Anterior cingulate cortex (tissue), 58 donors: ENCODE measurements at regions not wholly inside any gene's neighbourhood (a gene's known extent, or its start where the extent isn't known, plus 50 kb on each side); places are given as distances from the start of the nearest gene placed in this dataset.
"Not testable (repeated sequence)": the region's sequence is repeated elsewhere in the genome, so short reads cannot be mapped to it uniquely, and the experiment has no call there.

ENCODE experiments used
- DNase-seq, 58 donors: peaks; one replicate each; lab custom pipeline; 2025; lab: John Stamatoyannopoulos, UW

DNA sequence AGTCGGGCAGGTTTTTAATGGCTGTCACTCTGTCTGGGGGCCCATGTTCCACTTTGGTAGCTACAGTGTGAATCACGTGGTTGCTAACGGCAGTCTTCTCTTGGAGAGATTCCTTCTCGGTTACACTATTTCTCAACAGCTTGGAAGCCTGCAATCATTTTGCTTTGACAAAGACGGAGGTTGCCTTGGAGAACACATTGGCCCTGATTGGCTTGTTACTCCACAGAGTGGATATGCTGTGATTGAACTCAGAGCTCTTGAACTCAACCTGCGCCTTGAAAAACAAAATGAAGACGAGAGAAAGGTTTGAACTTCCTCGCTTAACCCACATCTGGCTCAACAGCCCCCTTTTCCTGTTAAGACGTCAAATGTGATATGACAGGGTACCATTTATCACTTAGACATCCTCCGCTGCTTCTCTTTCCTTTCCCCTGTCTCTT is 218.9 kb downstream of the MAF start:
- peak in 6 of 58 donors; percentile 2 to 28 (median 10) for DNase-seq

DNA sequence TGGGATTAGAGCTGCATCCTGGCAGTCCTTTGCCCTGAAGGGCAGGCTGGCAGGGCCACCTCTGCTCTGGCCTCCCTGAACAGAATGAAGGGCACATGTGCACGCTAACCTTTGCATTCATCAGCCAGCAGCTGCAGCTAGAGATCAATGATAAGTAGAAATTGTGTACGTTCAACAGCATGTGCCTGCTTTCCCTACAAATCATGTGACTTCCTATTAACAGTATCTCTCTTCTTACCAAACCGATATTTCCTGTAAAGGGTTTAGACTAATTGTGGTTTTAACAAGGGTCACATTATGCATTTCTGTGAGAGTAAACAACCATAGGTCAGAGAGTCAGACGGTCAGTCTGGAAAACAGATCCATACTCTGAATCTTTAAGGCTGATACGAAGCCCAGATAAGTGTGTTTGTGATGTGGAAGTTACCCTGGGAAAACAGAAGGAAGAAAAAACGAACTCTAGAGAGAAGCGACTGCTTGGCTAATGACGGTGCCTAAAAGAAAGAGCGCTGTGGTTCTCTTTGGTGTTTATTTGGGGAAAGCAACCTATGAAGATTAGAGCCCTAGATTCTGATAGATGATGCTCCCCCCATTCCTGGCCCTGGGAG is 219.4 kb downstream of the MAF start:
- DNase-seq, result no peak

DNA sequence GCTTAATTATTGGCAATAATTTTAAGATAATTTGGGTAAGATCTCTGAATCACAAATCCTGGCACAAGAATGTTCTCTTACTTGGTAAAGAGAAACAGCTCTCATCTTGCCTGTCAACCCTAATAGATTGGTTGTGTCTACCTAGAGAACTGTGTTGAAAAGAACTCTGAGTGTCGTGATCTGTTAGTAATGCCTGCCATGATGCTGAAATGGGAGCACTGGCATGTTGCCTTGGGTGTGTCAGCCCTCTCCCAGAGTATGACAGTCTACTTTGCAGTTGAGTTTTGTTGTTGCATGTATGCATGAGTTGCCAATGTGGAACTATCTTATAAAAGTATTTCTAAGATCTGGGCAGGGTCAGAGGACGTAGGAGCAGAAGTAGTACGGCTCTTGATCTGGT is 221.4 kb downstream of the MAF start:
- no peak for DNase-seq

DNA sequence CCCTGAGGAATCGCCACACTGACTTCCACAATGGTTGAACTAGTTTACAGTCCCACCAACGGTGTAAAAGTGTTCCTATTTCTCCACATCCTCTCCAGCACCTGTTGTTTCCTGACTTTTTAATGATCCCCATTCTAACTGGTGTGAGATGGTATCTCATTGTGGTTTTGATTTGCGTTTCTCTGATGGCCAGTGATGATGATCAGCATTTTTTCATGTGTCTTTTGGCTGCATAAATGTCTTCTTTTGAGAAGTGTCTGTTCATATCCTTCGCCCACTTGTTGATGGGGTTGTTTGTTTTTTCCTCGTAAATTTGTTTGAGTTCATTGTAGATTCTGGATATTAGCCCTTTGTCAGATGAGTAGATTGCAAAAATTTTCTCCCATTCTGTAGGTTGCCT is 223.5 kb downstream of the MAF start:
- DNase-seq, result not testable (repeated sequence)

DNA sequence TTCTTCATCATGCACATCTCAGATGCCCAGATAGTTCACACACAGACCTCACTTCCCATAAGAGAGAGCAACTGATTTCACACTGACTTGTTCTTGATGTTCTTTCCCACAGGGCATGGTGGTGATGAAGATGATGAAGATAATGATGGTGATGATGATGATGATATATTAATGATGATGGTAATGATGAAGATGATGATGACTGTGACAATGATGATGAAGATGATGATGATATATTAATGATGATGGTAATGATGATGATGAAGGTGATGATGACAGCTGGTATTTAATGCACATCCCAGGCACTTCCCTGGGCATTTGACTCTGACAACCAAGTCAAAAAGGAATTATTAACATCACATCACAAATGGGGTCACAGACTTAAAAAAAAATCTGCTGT is 225.2 kb downstream of the MAF start:
- no peak for DNase-seq

DNA sequence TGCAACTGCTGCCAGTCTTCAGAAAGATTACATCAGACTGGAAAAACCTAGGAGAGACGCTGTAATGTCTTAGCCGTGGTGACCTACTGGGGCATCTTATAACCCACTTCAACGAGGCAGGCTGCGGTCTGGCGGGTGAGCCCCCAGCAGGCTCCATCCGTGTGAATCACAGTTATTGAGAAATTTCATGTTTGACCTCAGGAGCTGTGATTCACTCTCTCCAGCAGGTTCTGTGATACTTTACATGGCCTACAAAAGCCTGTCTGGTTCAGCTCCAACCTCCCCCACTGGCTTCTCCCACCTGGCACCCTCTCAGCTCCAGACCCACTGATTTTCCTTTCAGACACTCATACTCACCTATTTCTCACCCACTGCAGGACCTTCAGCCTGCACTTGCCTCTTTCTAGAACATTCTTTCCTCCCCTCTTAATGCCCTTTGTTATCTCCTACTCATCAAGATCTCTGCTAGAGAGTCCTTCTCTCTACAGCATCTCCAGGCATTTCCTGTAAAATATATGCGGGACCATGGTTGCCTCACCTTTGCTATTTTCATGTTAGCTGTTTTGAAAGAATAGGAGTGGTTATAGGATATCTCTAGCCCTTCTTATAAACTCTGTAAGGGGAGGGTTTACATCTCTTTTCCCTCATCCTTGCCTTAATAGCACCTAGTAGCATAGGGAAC is 227.9 kb downstream of the MAF start:
- DNase-seq, result no peak

DNA sequence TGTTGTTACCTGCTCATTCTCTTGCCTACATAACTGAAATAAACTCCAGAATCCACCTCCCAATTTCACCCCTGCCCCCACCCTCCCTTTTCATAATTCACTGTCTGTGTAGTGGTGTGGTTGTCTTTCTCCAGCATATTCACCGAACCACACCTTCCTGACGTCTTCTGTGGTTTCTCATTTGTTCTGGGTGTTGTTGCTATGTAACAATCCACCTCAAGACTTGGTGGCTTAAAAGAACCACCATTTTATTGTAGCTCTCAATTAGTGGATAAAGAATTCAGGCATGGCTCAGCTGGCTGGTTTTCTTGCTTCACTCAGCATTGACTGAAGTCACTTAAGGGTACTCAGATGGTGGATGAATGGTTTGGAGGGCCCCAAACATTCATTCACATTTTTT is 229.8 kb downstream of the MAF start:
- DNase-seq, result no peak

DNA sequence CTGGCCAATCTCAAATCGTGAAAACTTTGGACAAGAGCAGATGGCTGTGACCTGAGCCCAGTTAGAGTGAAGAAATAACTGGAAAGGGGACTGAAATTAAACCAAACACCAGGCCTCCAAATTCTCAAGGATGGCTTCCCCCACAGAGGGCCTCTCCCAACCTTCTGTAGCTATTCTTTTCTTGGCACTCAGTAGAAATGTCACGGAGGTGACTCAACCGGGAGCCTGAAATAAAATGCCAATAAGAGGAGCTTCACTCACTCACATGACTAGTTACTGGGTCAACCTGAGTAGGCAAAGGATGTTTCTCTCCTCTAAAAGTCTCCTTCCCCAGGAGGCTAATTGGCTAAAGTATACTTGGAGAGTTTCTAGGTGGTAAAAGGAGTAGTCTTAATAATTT is 230.7 kb downstream of the MAF start:
- DNase-seq, result no peak

DNA sequence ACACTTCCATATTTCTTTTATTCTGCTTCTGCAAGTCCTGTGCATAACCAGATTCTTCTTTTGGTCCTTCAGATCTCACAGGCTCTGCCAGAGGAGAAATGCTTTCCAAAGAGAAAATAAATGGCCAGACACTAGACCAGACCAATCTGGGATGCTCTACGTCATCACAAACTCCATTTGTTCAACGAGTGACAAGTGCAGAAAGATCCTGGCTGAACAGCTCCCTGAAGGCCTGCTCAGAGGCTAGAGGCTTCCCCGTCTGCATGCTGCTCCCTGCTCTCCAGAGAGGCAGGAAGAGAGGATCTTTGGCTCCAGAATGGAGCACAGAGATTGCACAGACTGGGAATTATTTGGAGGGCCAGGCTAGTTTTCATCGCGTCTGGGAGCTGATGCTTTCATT is 232.7 kb downstream of the MAF start:
- no peak for DNase-seq

DNA sequence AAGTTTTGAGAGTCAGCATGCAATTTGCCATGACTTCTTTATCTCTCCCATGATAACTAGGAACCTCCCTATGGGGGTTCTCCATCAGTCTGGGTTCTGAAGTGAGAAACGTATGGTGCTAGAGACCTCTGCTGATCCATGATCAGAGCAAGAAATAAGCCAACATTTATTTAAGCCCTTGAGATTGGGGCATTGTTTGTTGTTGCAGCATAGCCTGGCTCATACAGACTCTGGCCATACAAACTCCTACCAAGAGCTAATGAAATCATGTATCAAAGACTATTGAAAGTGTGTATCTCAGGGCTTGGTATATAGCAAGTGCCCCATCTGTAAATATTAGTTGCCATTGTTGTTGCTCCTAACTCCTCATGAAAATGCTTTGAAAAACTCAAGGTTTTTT is 233.9 kb downstream of the MAF start:
- DNase-seq, result no peak

DNA sequence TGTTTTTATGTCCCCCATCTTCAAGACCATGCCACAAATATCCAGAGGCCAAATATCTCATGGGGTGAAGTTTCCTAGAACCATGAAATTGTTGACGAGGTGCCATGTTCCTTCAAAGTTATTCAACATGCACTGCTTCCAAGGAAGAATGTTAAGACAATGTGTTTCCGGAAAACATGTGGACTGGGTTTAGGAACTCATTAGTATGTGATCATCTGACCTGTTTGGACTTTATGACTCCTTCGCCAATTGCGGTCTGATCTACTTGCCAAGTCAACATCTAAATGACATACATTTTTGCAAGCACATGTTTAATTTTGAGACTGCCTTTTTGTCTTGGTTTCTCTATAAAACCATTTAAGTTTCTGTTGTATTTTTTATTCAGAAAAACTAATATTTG is 234.8 kb downstream of the MAF start:
- DNase-seq, result no peak

DNA sequence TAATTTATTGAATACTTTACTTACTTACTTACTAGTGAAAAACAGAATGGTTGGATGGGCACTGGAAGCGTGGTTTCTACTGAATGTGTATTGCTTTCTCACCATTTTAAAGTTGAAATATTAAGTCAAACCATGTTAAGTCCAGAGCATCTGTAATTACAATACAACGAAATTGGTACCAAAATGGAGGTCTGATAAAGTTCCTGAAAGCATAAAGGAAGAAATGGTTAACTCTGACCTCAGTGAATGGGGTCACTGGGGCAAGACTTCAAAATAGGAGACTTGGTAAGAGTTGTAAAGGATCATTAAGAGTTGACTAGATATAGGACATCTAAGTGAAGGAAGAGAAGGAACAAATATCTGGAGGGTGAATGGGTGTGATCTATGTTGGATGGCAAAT is 237.1 kb downstream of the MAF start:
- DNase-seq, result no peak

DNA sequence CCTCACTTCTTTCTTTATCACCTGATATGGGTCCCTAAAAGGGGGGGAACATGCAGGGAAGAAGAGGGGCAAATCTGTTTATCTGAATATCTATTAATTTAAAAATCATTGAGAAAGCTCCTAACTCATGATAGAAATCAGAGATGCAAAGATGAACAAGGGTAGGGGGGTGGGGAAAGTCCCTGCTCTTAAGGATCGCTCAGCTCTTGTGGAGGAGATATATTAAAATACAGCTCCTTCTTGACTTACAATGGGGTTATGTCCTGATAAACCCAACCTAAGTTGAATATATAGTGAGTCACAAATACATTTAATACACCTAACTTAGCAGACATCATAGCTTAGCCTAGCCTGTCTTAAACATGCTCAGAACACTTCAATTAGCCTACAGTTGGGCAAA is 237.5 kb downstream of the MAF start:
- DNase-seq, result no peak

DNA sequence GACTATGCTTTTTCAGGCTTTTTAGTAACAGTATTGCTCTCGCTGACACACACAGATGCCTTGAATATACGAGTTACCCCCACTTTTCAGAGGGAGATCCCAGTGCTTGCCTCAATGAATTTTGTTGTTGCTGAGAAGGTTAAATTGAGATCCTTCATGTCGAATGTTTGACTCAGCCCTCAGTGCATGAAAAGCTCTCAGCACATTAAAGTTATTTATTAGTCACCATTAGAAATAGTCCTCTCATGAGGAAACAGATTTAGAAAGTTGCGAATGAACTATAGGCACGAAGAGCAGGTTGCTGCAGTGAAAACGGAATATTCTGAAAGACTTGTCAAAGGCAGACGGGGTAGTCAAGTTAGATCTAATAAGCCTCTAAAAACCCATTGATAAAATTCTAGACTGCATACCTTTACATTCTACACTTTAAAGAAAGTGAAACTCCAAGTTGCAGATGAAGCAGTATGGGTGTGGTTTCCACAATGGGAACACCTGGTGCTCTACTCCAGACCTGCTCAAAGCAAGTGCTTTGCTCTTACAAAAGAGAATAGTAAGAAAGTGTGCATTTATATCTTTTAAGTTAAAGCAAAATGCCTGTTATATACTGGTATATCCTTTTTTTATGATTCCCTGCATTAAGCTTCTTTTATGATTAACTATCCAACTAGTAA is 238.1 kb downstream of the MAF start:
- no peak for DNase-seq

DNA sequence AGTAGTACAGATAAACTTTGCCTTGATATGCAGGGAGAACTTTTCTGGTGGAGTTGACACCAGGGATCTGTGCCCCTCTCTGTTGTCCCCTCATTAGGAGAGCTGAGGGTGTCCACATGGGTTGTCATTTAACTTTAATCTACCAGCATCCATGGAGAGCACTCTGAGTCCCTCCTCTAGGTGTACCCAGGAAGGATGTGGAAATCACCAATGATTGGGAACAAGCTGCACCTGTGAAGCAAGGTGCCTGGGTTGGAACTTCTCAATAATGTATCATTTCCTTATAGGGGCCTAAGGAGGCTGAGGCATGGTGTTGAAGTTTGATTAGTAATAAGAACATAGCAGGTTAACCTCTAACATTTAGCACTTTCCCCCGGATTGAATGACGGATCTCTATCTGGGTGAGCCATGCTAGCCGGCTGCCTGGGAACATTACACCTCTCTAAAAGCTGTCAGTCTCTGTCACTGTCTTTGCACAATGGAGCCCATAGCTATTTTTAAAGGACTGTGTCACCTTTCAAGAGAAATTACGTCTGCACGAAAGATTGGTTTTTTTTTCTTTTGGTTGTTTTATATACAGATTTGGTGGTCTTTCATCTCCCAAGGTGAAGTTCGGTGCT is 239.3 kb downstream of the MAF start:
- DNase-seq, result no peak

DNA sequence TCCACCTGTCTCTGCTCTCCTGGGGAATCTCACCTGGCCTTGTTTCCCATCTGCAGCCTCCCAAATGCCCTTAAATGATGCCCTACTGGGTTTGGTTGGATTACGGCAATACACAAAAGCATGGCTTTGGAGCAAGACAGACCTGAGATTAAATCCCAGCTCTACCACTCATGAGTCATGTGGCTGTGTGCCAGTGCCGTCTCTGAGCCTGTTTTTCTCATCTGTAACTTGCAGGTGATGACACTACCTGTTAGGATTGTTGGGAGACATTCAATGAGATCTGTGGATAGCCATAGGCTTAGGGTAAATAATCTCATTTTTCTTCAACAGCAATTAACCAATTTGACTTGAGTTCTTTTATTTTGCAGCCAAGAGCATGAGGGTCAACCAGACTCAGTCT is 240.3 kb downstream of the MAF start:
- DNase-seq, result no peak

DNA sequence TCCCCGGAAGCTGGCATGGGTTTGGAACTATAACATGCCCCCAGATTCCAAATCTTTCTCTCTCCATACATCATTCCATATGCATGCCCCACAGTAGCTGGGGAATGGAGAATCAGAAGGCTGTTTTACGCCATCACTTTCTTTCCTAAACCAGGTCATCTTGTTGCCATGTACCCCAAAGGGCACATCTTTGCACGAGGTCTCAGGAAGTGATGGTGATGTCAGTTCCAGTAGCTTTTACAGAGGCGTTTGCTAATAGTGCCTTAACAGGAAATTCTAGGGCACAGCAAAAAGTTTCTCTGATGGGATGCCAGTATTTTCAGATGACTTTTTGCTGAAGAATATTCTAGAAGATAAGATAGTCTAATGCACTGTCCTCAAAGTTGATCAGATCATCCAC is 241.5 kb downstream of the MAF start:
- no peak for DNase-seq

DNA sequence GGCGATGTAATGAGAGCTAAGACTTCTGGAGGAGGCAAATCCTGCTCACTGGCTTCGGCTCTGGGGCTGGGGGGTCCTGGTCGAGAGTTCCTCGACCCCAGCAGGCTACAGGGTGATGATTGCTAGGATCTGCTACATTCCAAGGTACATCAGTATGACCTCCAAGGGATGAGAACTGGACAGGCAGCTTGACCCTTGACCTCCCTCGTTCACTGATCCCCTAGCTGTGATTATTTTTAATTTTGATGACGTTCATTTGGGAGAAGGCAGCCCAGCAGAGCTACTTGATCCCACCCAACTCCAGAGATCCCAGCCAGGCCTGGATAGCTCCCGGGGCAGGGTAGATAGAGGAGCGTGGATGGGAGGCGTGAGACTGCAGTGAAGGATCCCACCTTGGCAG is 242.3 kb downstream of the MAF start:
- DNase-seq, result no peak

DNA sequence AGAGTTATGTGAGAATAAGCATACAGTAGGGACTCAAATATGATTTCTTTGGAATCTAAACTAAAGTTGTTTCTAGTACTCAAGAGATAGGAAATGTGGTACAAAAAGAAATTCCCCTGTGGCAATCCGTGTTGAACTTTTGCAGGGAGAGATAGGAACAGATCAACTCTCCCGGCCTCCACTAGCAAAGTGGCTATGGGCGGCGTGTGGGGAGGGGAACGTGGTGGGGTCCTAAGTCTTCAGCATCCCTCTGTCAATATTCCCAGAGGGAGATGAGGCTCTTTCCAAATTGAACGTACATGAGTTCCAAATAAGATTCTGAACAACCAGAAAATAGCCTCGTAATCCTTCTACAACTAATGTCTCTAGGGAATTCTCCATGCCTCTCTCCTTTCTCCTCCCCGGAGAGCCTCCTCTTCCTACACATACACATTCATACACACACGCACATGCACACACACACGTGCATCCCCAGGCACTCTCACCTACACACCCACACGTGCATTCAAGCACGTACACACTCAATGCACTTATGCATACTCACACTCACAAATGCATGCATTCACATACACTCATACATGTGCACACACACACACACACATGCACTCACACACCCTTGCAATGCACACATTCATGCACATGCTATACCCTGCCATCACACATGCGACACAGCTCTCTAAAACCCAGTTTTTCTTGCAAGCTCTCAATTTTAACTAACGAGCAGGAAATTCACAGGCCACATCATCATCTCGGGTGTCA is 244.8 kb downstream of the MAF start:
- no peak for DNase-seq

DNA sequence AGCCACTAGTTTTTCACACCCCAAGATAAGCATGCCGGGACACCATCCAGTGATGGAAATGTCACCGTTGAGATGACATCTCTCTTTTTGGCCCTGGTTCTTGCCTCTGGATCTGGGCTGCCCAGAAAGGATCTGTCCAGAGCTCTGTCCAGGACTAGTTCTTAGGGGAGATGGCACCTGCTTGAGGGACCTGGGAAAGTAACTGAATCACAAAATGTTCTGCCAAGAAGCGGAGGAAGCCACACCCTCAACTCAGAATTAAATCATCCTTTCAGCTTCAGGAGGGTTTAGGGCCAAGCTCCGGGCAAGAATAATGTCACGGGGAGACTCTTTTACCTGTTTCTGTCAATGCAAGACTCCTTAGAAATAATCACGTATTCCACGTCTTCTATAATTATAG is 248.6 kb downstream of the MAF start:
- DNase-seq, result no peak

DNA sequence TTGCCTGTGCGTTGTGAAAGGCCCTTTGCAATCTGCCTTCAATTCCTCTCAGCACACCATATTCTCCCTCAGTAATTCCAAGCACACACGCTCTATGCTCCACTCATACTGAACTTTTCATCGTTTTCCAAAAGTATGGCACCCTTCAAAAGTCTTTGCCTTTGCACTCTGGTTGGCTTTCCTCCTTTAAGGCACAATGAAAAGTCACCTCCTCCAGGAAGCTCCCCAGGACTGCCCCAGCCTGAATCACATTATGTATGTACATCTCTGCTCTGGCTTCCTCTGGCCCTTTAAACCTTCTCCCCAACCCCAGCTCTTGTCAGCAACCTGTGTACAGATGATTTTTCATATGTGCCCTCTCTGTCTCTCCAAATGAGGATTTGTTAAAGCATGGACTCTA is 250.7 kb downstream of the MAF start:
- no peak for DNase-seq
